PC-3 (cell line): ENCODE measurements at regions not wholly inside any gene's neighbourhood (a gene's known extent, or its start where the extent isn't known, plus 50 kb on each side); places are given as distances from the start of the nearest gene placed in this dataset.

Experiments
- ATAC-seq: fragments of 200-7000 bp; cut with Tn5 transposase; 2 replicates; pipeline ENCODE4 v1.9.1; 2020; ENCODE audit warnings: mild to moderate bottlenecking, moderate library complexity
- BruUV-seq: library from RNA; stranded (reverse); fragments of 400-500 nt; replicated peaks from 2 replicates; lab custom pipeline; 2021; lab: Mats Ljungman, UMichigan
- CTCF ChIA-PET: fragments of 300-600 bp; sonication (Branson Sonifier 250); formaldehyde crosslinking; loops from one replicate; lab custom pipeline; 2022; ENCODE audit warnings: antibody characterized with exemption; lab: Charles Lee
- POLR2A ChIA-PET: fragments of 300-600 bp; sonication (Branson Sonifier 250); formaldehyde crosslinking; loops from one replicate; lab custom pipeline; 2022; ENCODE audit warnings: antibody characterized with exemption; ENCODE audit not compliant: unreplicated experiment; lab: Charles Lee
- DNase-seq: peaks from one replicate; pipeline ENCODE4 v3.0.0-alpha.2; 2015
- H2AFZ ChIP-seq: fragments of 300-600 bp; sonication (generic); 2 replicates; pipeline ENCODE4 v1.6.0; 2016; ENCODE audit warnings: antibody characterized with exemption, low read length
- H3F3A ChIP-seq: fragments of 300-600 bp; sonication (generic); one replicate; pipeline ENCODE4 v1.6.0; 2017; ENCODE audit warnings: antibody characterized with exemption, low read length, control low read depth, mild to moderate bottlenecking; ENCODE audit not compliant: unreplicated experiment
- H3K27ac ChIP-seq: fragments of 300-600 bp; sonication (generic); 2 replicates; pipeline ENCODE4 v1.5.1; 2016; ENCODE audit warnings: mild to moderate bottlenecking, low read length
- H3K27me3 ChIP-seq: fragments of 300-600 bp; sonication (generic); 2 replicates; pipeline ENCODE4 v1.6.1; 2016; ENCODE audit warnings: low read length, mixed read lengths
- H3K36me3 ChIP-seq: fragments of 300-600 bp; sonication (generic); 2 replicates; pipeline ENCODE4 v1.6.1; 2016; ENCODE audit warnings: low read depth, mixed run types, low read length, mixed read lengths
- H3K4me1 ChIP-seq: fragments of 300-600 bp; sonication (generic); 2 replicates; pipeline ENCODE4 v1.5.1; 2016; ENCODE audit warnings: low read length; ENCODE audit not compliant: insufficient read depth
- H3K4me2 ChIP-seq: fragments of 300-600 bp; sonication (generic); 2 replicates; pipeline ENCODE4 v1.6.0; 2016; ENCODE audit warnings: low read length
- H3K4me3 ChIP-seq: fragments of 300-600 bp; sonication (generic); 2 replicates; pipeline ENCODE4 v1.5.1; 2016; ENCODE audit warnings: mild to moderate bottlenecking, low read length, mixed read lengths
- H3K79me2 ChIP-seq: fragments of 300-600 bp; sonication (generic); 2 replicates; pipeline ENCODE4 v1.6.1; 2017; ENCODE audit warnings: low read length, mixed read lengths
- H3K9ac ChIP-seq: fragments of 300-600 bp; sonication (generic); 2 replicates; pipeline ENCODE4 v1.6.0; 2016; ENCODE audit warnings: mild to moderate bottlenecking, low read length
- H3K9me2 ChIP-seq: fragments of 300-600 bp; sonication (generic); replicated peaks from 2 replicates; pipeline ENCODE4 v1.6.1; 2016; ENCODE audit warnings: mixed run types, low read length, mixed read lengths
- H3K9me3 ChIP-seq: fragments of 300-600 bp; sonication (generic); 2 replicates; pipeline ENCODE4 v1.6.1; 2016; ENCODE audit warnings: low read length, mixed read lengths
- H4K20me1 ChIP-seq: fragments of 300-600 bp; sonication (generic); 2 replicates; pipeline ENCODE4 v1.6.1; 2016; ENCODE audit warnings: low read length, mixed read lengths
- EZH2 ChIP-seq: fragments of 300-600 bp; sonication (generic); IDR thresholded peaks from one replicate; pipeline ENCODE4 v1.6.1; 2017; ENCODE audit warnings: antibody characterized with exemption, mild to moderate bottlenecking, low read length; ENCODE audit not compliant: unreplicated experiment
- EZH2phosphoT487 ChIP-seq: fragments of 300-600 bp; sonication (generic); IDR thresholded peaks from 2 replicates; pipeline ENCODE4 v1.6.1; 2018; ENCODE audit warnings: mild to moderate bottlenecking, antibody characterized with exemption, low read length, borderline replicate concordance
- intact Hi-C: fragments of 100-400 bp; cut with micrococcal nuclease; formaldehyde crosslinking; loops from 2 replicates; pipeline ENCODE4 v1.9.0; 2023
- TF ChIP-seq, protein P1 (sequence below): fragments of 300-600 bp; sonication (generic); conservative IDR thresholded peaks from 2 replicates; pipeline ENCODE4 v1.5.1; 2017; ENCODE audit warnings: antibody characterized with exemption, low read depth, mild to moderate bottlenecking, low read length

DNA sequence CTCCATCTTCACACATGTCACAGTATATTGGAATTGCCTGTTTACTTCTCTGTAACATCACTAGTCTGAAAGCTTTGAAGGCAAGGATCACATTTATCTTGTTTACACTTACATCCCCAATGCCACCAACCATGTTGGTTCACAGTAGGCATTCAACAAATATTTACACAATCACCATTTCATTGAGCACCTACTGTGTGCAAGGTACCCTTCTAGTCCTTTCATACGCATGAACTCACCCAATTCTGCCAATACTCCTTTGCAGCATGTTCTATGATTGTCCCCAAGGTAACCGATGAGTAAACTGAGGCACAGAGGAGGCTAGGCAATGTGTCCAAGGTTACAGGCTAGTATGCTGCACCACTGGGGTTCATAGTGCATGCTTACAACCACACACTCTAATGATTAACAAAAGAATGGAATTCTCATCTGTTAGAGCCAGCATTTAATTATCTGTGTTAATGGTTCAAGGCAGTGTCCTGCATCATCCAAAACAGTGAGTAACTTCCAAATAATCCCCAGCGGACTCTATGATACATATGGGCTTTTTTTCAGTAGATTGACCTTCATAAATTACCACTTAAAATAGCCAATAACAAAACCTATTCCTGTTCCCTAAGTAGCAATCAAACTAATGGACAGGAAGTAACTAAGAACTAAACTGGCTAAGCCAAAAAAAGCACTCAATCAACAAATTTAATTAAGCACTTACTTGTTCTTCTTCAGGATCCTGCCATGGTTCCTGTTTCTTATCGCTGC is 364.5 kb upstream of the XYLT1 start:
- intact Hi-C loops, result no loop called here

DNA sequence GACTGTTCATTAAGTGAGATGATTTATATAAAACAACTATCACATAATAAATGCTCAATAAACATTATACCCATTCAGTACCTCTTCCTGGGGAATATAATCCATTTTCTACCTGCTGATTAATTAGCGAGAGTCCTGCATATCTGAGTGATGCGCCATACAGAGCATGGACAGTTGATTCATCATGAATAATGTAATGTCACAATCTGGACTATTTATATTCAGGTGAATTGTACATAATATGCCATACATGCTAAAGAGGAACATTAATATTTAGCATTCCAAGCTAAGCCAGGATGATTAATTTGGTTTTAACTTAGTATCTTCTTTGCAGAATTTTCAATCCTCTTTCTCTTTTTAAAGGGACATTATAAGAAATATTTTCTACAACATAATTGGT is 362.0 kb upstream of the XYLT1 start:
- Histone ChIP-seq H3K9ac (no peak overlapping the region), H3K79me2 (no peaks in the 10 kb centered on the region), H3K4me1 (no peaks in the 10 kb centered on the region), H3K36me3 (no peaks in the 10 kb centered on the region), H3K4me3 (no peak overlapping the region), H2AFZ (no peak overlapping the region), H3F3A (no peaks in the 10 kb centered on the region), H4K20me1 (no peaks in the 10 kb centered on the region), H3K27me3 (no peaks in the 10 kb centered on the region), H3K9me2 (no peaks in the 10 kb centered on the region), H3K4me2 (no peak overlapping the region), H3K9me3 (no peaks in the 10 kb centered on the region), H3K27ac (no peak overlapping the region)
- ATAC-seq (no peak), DNase-seq (no peak)
- intact Hi-C loops, result no loop called here
- no TSS peak for BruUV-seq
- TF ChIP-seq EZH2phosphoT487 (no peak), EZH2 (no peak)
- TF ChIP-seq, protein P1, sequence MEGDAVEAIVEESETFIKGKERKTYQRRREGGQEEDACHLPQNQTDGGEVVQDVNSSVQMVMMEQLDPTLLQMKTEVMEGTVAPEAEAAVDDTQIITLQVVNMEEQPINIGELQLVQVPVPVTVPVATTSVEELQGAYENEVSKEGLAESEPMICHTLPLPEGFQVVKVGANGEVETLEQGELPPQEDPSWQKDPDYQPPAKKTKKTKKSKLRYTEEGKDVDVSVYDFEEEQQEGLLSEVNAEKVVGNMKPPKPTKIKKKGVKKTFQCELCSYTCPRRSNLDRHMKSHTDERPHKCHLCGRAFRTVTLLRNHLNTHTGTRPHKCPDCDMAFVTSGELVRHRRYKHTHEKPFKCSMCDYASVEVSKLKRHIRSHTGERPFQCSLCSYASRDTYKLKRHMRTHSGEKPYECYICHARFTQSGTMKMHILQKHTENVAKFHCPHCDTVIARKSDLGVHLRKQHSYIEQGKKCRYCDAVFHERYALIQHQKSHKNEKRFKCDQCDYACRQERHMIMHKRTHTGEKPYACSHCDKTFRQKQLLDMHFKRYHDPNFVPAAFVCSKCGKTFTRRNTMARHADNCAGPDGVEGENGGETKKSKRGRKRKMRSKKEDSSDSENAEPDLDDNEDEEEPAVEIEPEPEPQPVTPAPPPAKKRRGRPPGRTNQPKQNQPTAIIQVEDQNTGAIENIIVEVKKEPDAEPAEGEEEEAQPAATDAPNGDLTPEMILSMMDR, result no peak
- ChIA-PET CTCF (no interaction called here), POLR2A (no interaction called here)

More for the DNA sequence above, 364.5 kb upstream of the XYLT1 start:
- ChIA-PET CTCF (no interaction called here), POLR2A (no interaction called here)
- H3K4me1 ChIP-seq, result no peaks in the 10 kb centered on the region
- no peaks in the 10 kb centered on the region for H3K9me3 ChIP-seq
- no peak overlapping the region for H3K27ac ChIP-seq
- H2AFZ ChIP-seq, result no peak overlapping the region
- no peaks in the 10 kb centered on the region for H3F3A ChIP-seq
- TF ChIP-seq, protein P1, result no peak
- TF ChIP-seq EZH2 (no peak), EZH2phosphoT487 (no peak)
- H3K4me2 ChIP-seq, result no peak overlapping the region
- ATAC-seq (no peak), DNase-seq (no peak)
- H3K79me2 ChIP-seq, result no peaks in the 10 kb centered on the region
- no TSS peak for BruUV-seq
- H3K9me2 ChIP-seq, result no peaks in the 10 kb centered on the region
- no peak overlapping the region for H3K9ac ChIP-seq
- H3K36me3 ChIP-seq, result no peaks in the 10 kb centered on the region
- no peak overlapping the region for H3K4me3 ChIP-seq
- H3K27me3 ChIP-seq, result no peaks in the 10 kb centered on the region
- no peaks in the 10 kb centered on the region for H4K20me1 ChIP-seq

DNA sequence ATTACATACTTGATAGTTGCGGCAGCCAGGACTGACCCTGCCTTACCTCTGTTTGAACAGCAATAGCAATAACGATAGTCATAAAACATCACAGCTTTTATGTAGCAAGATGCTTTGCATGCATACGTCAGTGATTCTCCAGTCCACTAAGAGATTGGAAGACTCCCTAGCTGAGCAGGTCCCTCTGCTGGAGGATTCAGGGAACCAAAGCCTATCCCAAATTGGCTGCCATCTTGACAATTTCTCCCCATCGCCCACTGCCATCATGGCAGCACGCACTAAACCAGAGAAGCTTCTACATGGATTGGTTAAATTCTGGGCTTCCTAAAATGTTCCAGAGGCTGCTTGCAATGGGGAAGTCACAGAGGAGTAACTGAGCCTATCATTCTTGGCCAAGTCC is 360.6 kb upstream of the XYLT1 start:
- H4K20me1 ChIP-seq, result no peaks in the 10 kb centered on the region
- DNase-seq, result no peak

More for the DNA sequence above, 360.6 kb upstream of the XYLT1 start:
- Histone ChIP-seq H3K79me2 (no peaks in the 10 kb centered on the region), H2AFZ (no peak overlapping the region), H3K4me1 (no peaks in the 10 kb centered on the region), H3K4me3 (no peak overlapping the region), H3K9me2 (no peaks in the 10 kb centered on the region), H3K27ac (no peak overlapping the region), H3K27me3 (no peaks in the 10 kb centered on the region), H3K9ac (no peak overlapping the region), H3K4me2 (no peak overlapping the region), H3F3A (no peaks in the 10 kb centered on the region), H3K36me3 (no peaks in the 10 kb centered on the region), H3K9me3 (no peaks in the 10 kb centered on the region)
- TF ChIP-seq EZH2 (no peak), EZH2phosphoT487 (no peak)
- TF ChIP-seq, protein P1, result no peak
- ATAC-seq, result no peak
- CTCF ChIA-PET, result no interaction called here
- intact Hi-C loops, result no loop called here
- POLR2A ChIA-PET, result no interaction called here
- BruUV-seq, result no TSS peak
